CD14-positive monocyte (primary cell): ENCODE measurements at regions not wholly inside any gene's neighbourhood (a gene's known extent, or its start where the extent isn't known, plus 50 kb on each side); places are given as distances from the start of the nearest gene placed in this dataset.

Experiments used
- DNase-seq, 3 donors: peaks; one replicate each; pipeline ENCODE4 v3.0.0-alpha.2; 2011 to 2022
- H2AFZ ChIP-seq: 2 replicates; pipeline ENCODE4 v1.6.0; 2012; ENCODE audit warnings: mild to moderate bottlenecking, low read depth, low read length, inconsistent platforms; ENCODE audit not compliant: insufficient read depth, poor library complexity, severe bottlenecking
- H3K27ac ChIP-seq, 2 donors: 1 replicate in 1 of 2; 2 replicates in 1 of 2; pipeline ENCODE4 v1.5.1; 2012 to 2013; ENCODE audit warnings: low read length in 2 of 2, control low read depth in 1 of 2, inconsistent platforms in 1 of 2, low read depth in 1 of 2, mild to moderate bottlenecking in 1 of 2
- H3K27me3 ChIP-seq, 2 donors: one replicate each; pipeline versions ENCODE4 v1.6.0 to v1.6.1; 2011 to 2013; ENCODE audit warnings: low read length in 2 of 2; ENCODE audit not compliant: control insufficient read depth in 2 of 2, insufficient read depth in 2 of 2
- H3K36me3 ChIP-seq, 2 donors: replicated peaks in 1 of 2; 1 replicate in 1 of 2; 2 replicates in 1 of 2; pipeline versions ENCODE4 v1.5.1 to v1.6.1; 2012 to 2013; ENCODE audit warnings: low read length in 2 of 2, control low read depth in 1 of 2, inconsistent platforms in 1 of 2, mild to moderate bottlenecking in 1 of 2; ENCODE audit not compliant: insufficient read depth in 2 of 2, control insufficient read depth in 1 of 2
- H3K4me1 ChIP-seq, 2 donors: 1 replicate in 1 of 2; 2 replicates in 1 of 2; pipeline versions ENCODE4 v1.5.1 to v1.6.1; 2012 to 2013; ENCODE audit warnings: low read length in 2 of 2, control low read depth in 1 of 2, inconsistent platforms in 1 of 2, mild to moderate bottlenecking in 1 of 2, moderate library complexity in 1 of 2; ENCODE audit not compliant: insufficient read depth in 2 of 2, control insufficient read depth in 1 of 2
- H3K4me2 ChIP-seq: replicated peaks from 2 replicates; pipeline ENCODE3; 2012; ENCODE audit warnings: low read length, moderate library complexity, mild to moderate bottlenecking; ENCODE audit not compliant: poor library complexity, severe bottlenecking; ENCODE audit errors: extremely low read depth
- H3K4me3 ChIP-seq, 3 experiments: fragments of 200-600 bp in 1 of 3; sonication (generic) in 1 of 3; replicated peaks in 1 of 3; 1 replicate in 2 of 3; 2 replicates in 1 of 3; pipeline ENCODE4 v1.5.1; 2011 to 2013; ENCODE audit warnings: low read length in 3 of 3, mild to moderate bottlenecking in 3 of 3, control low read depth in 2 of 3, low read depth in 2 of 3, inconsistent platforms in 1 of 3, moderate library complexity in 1 of 3
- H3K79me2 ChIP-seq: 2 replicates; pipeline ENCODE4 v1.6.0; 2012; ENCODE audit warnings: mild to moderate bottlenecking, control low read depth, inconsistent platforms, low read length, moderate library complexity; ENCODE audit not compliant: insufficient read depth
- H3K9ac ChIP-seq: 2 replicates; pipeline ENCODE4 v1.6.0; 2017; ENCODE audit warnings: low read length, mild to moderate bottlenecking; ENCODE audit not compliant: insufficient read depth, poor library complexity, severe bottlenecking
- H3K9me3 ChIP-seq, 2 donors: replicated peaks in 1 of 2; 1 replicate in 1 of 2; 2 replicates in 1 of 2; pipeline versions ENCODE4 v1.5.1 to v1.6.1; 2012 to 2013; ENCODE audit warnings: low read length in 2 of 2, control low read depth in 1 of 2; ENCODE audit not compliant: control insufficient read depth in 1 of 2, insufficient read depth in 1 of 2
- H4K20me1 ChIP-seq: 2 replicates; pipeline ENCODE4 v1.6.0; 2012; ENCODE audit warnings: mild to moderate bottlenecking, low read length, control low read depth, moderate library complexity; ENCODE audit not compliant: insufficient read depth
- H3K27ac Mint-ChIP-seq, 7 donors: one replicate each; pipeline ENCODE4 v1.8.0; 2020; ENCODE audit warnings: mild to moderate bottlenecking in 7 of 7, mixed read lengths in 7 of 7, moderate library complexity in 6 of 7, inconsistent platforms in 2 of 7
- H3K27me3 Mint-ChIP-seq, 3 donors: one replicate each; pipeline ENCODE4 v1.8.0; 2021 to 2022; ENCODE audit warnings: low read depth in 3 of 3, mild to moderate bottlenecking in 3 of 3, mixed read lengths in 3 of 3, moderate library complexity in 3 of 3, inconsistent platforms in 1 of 3
- H3K36me3 Mint-ChIP-seq, 2 donors: one replicate each; pipeline ENCODE4 v1.8.0; 2020; ENCODE audit warnings: mixed read lengths in 2 of 2, inconsistent platforms in 1 of 2, mild to moderate bottlenecking in 1 of 2
- H3K4me1 Mint-ChIP-seq: one replicate; pipeline ENCODE4 v1.8.0; 2020; ENCODE audit warnings: mild to moderate bottlenecking, mixed read lengths
- H3K4me3 Mint-ChIP-seq, 2 donors: one replicate each; pipeline ENCODE4 v1.8.0; 2020; ENCODE audit warnings: mild to moderate bottlenecking in 2 of 2, mixed read lengths in 2 of 2, moderate library complexity in 1 of 2
- H3K9me3 Mint-ChIP-seq, 7 donors: one replicate each; pipeline ENCODE4 v1.8.0; 2020 to 2022; ENCODE audit warnings: mixed read lengths in 7 of 7, mild to moderate bottlenecking in 6 of 7, moderate library complexity in 6 of 7, inconsistent platforms in 2 of 7
- WGBS: methylation state at CpG from one replicate; pipeline ENCODE4 v1.1.5; 2013; ENCODE audit warnings: missing lambda C conversion rate; ENCODE audit not compliant: insufficient coverage; 5-methylcytosine and 5-hydroxymethylcytosine counted together
- intact Hi-C, 2 donors: fragments of 100-400 bp; cut with micrococcal nuclease; formaldehyde crosslinking; loops; one replicate each; pipeline versions ENCODE4 v1.15.0 to v1.15.1; 2023
- TF ChIP-seq, protein P1 (sequence below): fragments of 200-600 bp; IDR thresholded peaks from one replicate; pipeline ENCODE4 v1.8.0; 2022; ENCODE audit warnings: antibody characterized with exemption, mild to moderate bottlenecking

GRCh38 chr3:177545964-177546363 lies 348.7 kb upstream of the TBL1XR1 start:
- H2AFZ ChIP-seq, result no peak overlapping the region
- no peak overlapping the region for H3K4me2 ChIP-seq
- DNase-seq, result no peak
- TF ChIP-seq, protein P1, sequence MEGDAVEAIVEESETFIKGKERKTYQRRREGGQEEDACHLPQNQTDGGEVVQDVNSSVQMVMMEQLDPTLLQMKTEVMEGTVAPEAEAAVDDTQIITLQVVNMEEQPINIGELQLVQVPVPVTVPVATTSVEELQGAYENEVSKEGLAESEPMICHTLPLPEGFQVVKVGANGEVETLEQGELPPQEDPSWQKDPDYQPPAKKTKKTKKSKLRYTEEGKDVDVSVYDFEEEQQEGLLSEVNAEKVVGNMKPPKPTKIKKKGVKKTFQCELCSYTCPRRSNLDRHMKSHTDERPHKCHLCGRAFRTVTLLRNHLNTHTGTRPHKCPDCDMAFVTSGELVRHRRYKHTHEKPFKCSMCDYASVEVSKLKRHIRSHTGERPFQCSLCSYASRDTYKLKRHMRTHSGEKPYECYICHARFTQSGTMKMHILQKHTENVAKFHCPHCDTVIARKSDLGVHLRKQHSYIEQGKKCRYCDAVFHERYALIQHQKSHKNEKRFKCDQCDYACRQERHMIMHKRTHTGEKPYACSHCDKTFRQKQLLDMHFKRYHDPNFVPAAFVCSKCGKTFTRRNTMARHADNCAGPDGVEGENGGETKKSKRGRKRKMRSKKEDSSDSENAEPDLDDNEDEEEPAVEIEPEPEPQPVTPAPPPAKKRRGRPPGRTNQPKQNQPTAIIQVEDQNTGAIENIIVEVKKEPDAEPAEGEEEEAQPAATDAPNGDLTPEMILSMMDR, result no peak
- H3K79me2 ChIP-seq, result no peaks in the 10 kb centered on the region
- no peaks in the 10 kb centered on the region for H3K36me3 Mint-ChIP-seq
- WGBS, result no CpG with 5 or more reads among the region's 3 CpGs
- H3K36me3 ChIP-seq, result no peaks in the 10 kb centered on the region
- intact Hi-C loops, result no loop called here
- H4K20me1 ChIP-seq, result no peaks in the 10 kb centered on the region
- H3K27ac Mint-ChIP-seq, result no peak overlapping the region
- H3K9ac ChIP-seq, result no peak overlapping the region
- peaks cover 0 to 3% (median 0%) of the 10 kb centered on the region in 3 donors for H3K27me3 Mint-ChIP-seq
- H3K27ac ChIP-seq, result no peak overlapping the region
- no peaks in the 10 kb centered on the region for H3K4me1 Mint-ChIP-seq
- no peak overlapping the region for H3K4me3 ChIP-seq
- H3K9me3 Mint-ChIP-seq, result no peaks in the 10 kb centered on the region
- H3K4me3 Mint-ChIP-seq, result no peak overlapping the region
- no peaks in the 10 kb centered on the region for H3K9me3 ChIP-seq
- H3K27me3 ChIP-seq, result no peaks in the 10 kb centered on the region
- H3K4me1 ChIP-seq, result no peaks in the 10 kb centered on the region

DNA sequence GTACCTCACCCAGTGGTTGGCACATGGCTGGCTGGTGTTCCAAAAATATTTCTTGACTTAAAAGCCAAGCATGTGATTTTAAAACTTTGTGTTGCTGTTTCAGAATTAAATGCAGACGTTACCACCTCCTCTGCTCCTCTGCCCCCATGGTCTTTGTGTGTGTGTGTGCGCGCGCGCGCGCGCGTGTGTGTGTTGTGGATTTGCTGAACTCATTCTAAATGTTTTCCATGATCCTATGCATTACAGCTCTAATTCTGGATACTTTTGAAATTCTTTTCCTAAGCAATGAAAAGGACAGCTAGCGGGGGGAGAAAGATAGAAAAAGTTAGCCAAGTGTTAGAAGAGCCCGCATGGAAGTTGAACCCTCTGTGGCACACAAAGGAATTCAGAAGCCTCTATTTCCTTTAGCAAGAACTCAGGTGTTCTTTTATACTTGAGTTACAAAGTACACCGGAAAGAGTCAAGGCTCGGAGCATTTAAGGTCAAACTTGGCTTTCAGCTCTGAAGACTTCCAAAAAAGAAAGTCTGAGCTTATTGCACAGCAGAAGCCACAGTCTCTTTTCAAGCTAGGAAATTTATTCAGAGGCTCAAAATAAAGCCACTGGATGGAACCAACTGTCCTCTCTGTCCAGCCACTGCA lies 350.5 kb upstream of the TBL1XR1 start:
- no peaks in the 10 kb centered on the region for H3K36me3 ChIP-seq
- intact Hi-C loops, result no loop called here

More for the DNA sequence above, 350.5 kb upstream of the TBL1XR1 start:
- H3K27ac Mint-ChIP-seq, result no peak overlapping the region
- TF ChIP-seq, protein P1, result no peak
- no peaks in the 10 kb centered on the region for H3K27me3 ChIP-seq
- WGBS, result no CpG with 5 or more reads among the region's 13 CpGs
- H3K79me2 ChIP-seq, result no peaks in the 10 kb centered on the region
- H3K36me3 Mint-ChIP-seq, result no peaks in the 10 kb centered on the region
- no peaks in the 10 kb centered on the region for H4K20me1 ChIP-seq
- no peak overlapping the region for H3K4me3 ChIP-seq
- H3K9me3 Mint-ChIP-seq, result no peaks in the 10 kb centered on the region
- no peak for DNase-seq
- H3K9me3 ChIP-seq, result no peaks in the 10 kb centered on the region
- peaks cover 3% of the 10 kb centered on the region for H3K4me1 Mint-ChIP-seq
- H3K27me3 Mint-ChIP-seq, result peaks cover 0 to 3% (median 1%) of the 10 kb centered on the region in 3 donors
- H3K4me2 ChIP-seq, result no peak overlapping the region
- no peak overlapping the region for H3K9ac ChIP-seq
- H3K4me3 Mint-ChIP-seq, result no peak overlapping the region
- H2AFZ ChIP-seq, result no peak overlapping the region
- H3K4me1 ChIP-seq, result no peaks in the 10 kb centered on the region
- no peak overlapping the region for H3K27ac ChIP-seq
